Astrocyte of the cerebellum (primary cell): ENCODE measurements at regions not wholly inside any gene's neighbourhood (a gene's known extent, or its start where the extent isn't known, plus 50 kb on each side); places are given as distances from the start of the nearest gene placed in this dataset.

Experiments
- DNase-seq: peaks from one replicate; pipeline ENCODE4 v3.0.0-alpha.2; 2011; ENCODE audit warnings: low read depth
- H3K4me3 ChIP-seq: 2 replicates; pipeline ENCODE4 v1.5.1; 2011; ENCODE audit warnings: mild to moderate bottlenecking, low read depth, low read length, moderate library complexity
- in situ Hi-C: cut with HindIII; loops from 2 replicates; pipeline ENCODE4 v1.10.0; 2017; ENCODE audit warnings: low sequenced_read_pairs
- TF ChIP-seq, protein P1 (sequence below): IDR thresholded peaks from 2 replicates; pipeline ENCODE4 v1.5.1; 2012; ENCODE audit warnings: low read length, low read depth, moderate library complexity, mild to moderate bottlenecking; ENCODE audit errors: missing control alignments

DNA sequence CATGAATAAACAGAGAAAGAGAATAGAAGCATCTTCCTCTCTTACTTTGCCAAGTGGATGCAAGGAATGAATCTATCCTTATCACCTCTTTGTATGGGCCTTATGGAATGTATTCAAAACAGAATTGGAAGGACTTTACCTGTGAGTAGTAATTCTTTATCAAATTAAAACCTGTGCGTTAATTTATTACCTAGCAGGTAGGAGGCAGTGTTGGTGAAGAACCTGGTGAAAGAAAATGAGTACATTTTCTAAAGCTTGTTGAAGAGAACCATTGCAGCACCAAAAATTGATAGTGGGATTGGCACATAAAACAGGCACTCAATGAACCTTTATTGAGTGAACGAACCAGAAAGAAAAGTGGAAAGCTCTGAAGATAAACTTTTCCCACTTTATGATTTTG, 1302.1 kb upstream of the CELF4 start:
- in situ Hi-C loops = no loop called here

GRCh38 chr18:38851526-38851925, 1285.9 kb upstream of the CELF4 start:
- TF ChIP-seq, protein P1, sequence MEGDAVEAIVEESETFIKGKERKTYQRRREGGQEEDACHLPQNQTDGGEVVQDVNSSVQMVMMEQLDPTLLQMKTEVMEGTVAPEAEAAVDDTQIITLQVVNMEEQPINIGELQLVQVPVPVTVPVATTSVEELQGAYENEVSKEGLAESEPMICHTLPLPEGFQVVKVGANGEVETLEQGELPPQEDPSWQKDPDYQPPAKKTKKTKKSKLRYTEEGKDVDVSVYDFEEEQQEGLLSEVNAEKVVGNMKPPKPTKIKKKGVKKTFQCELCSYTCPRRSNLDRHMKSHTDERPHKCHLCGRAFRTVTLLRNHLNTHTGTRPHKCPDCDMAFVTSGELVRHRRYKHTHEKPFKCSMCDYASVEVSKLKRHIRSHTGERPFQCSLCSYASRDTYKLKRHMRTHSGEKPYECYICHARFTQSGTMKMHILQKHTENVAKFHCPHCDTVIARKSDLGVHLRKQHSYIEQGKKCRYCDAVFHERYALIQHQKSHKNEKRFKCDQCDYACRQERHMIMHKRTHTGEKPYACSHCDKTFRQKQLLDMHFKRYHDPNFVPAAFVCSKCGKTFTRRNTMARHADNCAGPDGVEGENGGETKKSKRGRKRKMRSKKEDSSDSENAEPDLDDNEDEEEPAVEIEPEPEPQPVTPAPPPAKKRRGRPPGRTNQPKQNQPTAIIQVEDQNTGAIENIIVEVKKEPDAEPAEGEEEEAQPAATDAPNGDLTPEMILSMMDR = no peak
- H3K4me3 ChIP-seq = no peak overlapping the region
- in situ Hi-C loops = no loop called here
- DNase-seq = no peak

More for the DNA sequence above, 1302.1 kb upstream of the CELF4 start:
- TF ChIP-seq, protein P1 = no peak
- no peak for DNase-seq
- no peak overlapping the region for H3K4me3 ChIP-seq

DNA sequence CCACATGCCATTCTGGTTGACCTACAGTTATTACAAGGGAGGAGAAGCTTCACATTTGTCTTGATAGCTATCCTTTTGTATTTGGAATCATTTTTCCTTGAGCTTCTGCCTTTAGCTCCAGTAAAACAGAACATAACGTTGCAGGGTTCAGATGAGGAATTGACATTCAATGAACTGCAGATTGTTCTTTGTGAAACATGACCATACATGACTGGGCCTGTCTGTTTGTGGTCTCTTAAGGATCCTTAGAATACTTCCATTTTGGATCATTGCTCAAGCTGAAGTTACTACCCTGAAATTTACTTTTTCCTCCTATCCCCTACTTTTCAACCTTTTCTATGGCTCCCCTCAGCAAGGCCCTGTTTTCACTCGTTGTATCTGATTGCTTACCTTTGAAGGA, 1281.7 kb upstream of the CELF4 start:
- DNase-seq = no peak
- in situ Hi-C loops = no loop called here
- TF ChIP-seq, protein P1 = no peak
- H3K4me3 ChIP-seq = no peak overlapping the region

DNA sequence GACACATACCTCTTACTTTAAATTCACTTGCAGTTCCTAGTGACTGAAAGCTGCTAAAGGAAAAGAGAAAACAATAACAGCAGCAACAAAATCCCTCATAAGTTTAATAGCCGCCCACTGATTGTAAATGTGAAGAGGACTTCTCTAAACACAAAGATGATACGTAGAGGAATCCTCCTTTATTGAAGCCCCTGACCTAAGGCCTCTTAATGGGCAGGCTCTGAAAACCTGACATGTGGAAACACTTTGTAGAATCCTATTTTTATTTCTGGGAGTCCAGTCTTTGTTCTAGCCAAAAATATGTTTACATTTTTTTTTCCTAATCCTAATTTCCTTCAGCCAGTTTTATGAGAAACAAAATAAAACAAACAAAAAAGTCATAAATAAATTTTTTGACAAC, 1277.7 kb upstream of the CELF4 start:
- H3K4me3 ChIP-seq = no peak overlapping the region
- no peak for DNase-seq
- TF ChIP-seq, protein P1 = no peak
- in situ Hi-C loops = no loop called here

DNA sequence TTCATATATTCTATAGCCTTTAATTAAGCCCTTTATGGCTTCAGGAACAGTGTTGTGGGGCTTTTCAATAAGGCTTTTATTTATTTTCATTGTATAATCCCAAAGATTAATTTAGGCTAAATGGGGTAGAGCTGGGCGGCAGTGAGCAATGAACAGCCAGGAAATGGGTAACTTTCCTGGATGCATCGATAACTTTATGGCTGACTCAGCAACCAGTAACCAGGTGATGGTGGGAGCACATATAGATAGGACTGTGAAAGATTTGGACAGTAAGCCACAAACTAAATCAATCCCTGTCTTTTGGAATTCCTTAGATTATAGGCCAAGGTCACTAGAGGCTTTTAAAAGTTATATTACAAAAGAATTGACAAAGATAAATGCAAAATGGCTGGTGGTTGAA, 1260.6 kb upstream of the CELF4 start:
- no peak for DNase-seq
- in situ Hi-C loops = no loop called here

GRCh38 chr18:38811209-38811608, 1245.6 kb upstream of the CELF4 start:
- H3K4me3 ChIP-seq = no peak overlapping the region
- in situ Hi-C loops = no loop called here
- TF ChIP-seq, protein P1 = no peak
- DNase-seq = no peak

More for the DNA sequence above, 1260.6 kb upstream of the CELF4 start:
- TF ChIP-seq, protein P1 = no peak
- no peak overlapping the region for H3K4me3 ChIP-seq

- DNase-seq = no peak
- in situ Hi-C loops = no loop called here
- TF ChIP-seq, protein P1 = no peak
- H3K4me3 ChIP-seq = no peak overlapping the region
Observed at GRCh38 chr18:38810789-38811188, 1245.2 kb upstream of the CELF4 start.
